ENCODE measurements at regions not wholly inside any gene's neighbourhood (a gene's known extent, or its start where the extent isn't known, plus 50 kb on each side); places are given as distances from the start of the nearest gene placed in this dataset.

DNA sequence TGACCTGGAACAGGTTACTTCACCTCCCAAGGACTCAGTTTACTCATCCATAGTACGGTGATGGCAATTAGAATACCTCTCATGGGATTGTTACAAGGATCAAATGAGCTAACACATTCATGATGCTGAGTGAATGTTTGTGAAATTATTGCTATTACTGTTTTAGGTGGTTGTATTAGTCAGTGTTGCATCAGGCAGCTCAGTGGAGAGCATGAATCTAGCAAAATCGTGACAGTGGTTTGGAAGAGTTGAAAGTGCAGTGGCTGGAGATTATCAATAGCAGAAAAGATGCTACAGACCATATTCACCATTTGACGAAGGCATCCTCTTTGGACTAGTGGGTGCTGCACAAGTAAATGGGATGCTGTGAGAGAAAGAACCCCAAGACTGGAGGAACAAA, 50.4 kb upstream of the CTNNBL1 start:
- DNase-seq (ENCODE audit: extremely low read depth, low read depth, low spot score), result no peak

DNA sequence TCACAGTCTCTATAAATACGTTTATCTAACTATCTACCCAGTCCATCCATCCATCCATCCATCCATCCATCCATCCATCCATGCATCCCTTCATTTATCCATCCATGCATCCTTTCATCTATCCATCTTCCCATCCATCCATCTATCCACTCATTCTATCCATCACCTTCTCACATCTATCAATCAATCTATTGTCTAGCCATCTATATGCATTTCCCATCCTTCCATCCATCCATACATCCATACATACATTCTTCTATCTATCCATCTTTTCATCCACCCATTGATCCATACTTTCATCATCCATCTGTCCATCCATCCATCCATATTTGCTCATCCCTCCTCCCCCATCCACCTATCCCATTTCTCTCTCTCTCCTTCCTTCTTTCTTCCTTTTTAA, 51.6 kb upstream of the CTNNBL1 start:
- DNase-seq (ENCODE audit: extremely low read depth, low read depth, low spot score), result no peak

DNA sequence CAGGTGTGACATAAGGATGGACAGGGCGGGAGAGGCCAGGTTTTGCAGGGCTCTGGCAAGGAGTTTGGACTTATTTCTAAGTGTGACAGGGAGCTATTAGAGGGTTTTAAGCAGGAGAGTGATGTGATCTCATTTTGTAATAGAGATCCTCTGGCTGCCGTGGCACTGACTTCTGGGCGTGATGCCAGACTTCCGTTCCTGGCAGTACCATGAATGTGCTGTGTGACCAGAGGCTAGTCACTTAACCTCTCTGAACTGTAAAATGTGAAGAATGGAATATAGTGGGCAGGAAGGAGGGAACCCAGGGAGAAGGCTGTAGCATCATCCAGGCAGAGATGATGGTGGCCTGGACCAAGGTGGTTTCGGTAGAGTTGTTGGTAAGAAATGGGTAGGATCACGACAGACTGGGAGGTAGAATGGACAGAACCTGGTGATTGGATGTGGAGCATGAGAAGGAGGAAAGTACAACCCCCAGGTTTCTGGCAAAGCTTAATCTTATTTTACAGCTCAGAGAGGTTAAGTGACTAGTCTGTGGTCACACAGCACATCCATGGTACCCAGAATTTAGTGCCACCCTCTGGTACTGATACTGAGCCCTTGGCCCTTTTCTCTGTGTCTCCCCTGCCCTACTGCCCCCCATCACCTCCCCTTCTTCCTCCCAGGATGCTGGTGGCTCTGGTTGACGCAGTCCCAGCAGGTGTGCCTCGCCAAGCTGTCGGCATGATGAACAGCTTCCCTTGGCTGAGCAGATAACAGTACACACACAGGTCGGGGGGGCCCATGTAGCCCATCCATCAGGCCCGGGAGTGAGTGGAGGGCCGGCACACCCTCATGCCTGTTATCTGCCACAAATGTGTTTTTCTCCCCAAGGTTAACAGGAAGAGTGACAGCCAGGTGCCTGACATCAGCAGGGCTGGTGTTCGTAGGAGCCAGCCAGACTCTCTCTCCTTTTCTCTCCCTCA, 52.9 kb upstream of the CTNNBL1 start:
- no peak for DNase-seq (ENCODE audit: extremely low read depth, low read depth, low spot score)

- DNase-seq (ENCODE audit: extremely low read depth, low read depth, low spot score), result no peak
Observed at GRCh38 chr20:37638527-37638926, 55.3 kb upstream of the CTNNBL1 start.

DNA sequence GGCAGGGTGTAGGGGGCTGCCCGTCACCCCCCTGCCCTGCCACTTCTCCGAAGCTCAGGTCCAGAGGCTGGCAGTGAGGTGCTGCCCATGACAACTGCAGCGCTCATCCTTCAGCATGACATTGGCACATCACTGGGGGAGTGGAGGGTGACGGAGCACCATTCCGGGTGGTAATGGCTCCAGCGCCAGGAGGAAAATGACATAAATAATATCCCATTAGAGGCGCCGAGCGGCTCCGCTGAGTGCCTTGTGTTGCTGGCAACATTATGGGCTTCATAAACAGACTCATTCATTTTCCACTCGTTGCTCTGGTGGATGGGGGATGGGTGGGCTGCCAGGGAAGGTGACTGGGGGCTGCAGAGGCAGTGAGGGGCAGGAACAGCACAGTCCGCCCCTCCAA, 56.9 kb upstream of the CTNNBL1 start:
- no peak for DNase-seq (ENCODE audit: extremely low read depth, low read depth, low spot score)

- no peak for DNase-seq (ENCODE audit: extremely low read depth, low read depth, low spot score)
Observed at GRCh38 chr20:37636212-37636975, 57.4 kb upstream of the CTNNBL1 start.

- no peak for DNase-seq (ENCODE audit: extremely low read depth, low read depth, low spot score)
Observed at GRCh38 chr20:37630993-37631392, 62.8 kb upstream of the CTNNBL1 start.

GRCh38 chr20:37630166-37630565, 63.7 kb upstream of the CTNNBL1 start:
- DNase-seq (ENCODE audit: extremely low read depth, low read depth, low spot score), result no peak

GRCh38 chr20:37627767-37628130, 66.1 kb upstream of the CTNNBL1 start:
- no peak for DNase-seq (ENCODE audit: extremely low read depth, low read depth, low spot score)

GRCh38 chr20:37627060-37627766, 66.6 kb upstream of the CTNNBL1 start:
- DNase-seq (ENCODE audit: extremely low read depth, low read depth, low spot score), result no peak

DNA sequence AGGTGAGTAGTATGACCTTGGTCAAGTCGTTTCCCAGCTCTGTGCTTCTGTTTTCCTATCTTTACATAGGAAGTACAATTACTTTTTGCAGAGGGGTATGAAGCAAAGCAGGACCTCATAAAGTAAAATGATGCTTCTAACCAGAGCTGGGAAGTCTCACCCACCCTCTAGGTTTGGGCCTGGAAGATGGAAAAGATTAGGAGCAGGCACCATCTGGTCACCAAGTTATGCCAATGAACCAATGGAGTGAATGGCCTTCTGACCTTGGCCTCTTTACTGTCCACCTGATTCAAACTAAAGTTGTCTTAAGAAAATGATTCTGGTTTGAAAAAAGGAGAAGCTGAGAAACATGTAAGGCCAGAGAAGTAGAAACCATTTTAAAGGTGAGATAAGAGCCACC, 68.9 kb upstream of the CTNNBL1 start:
- no peak for DNase-seq (ENCODE audit: extremely low read depth, low read depth, low spot score)

- DNase-seq (ENCODE audit: extremely low read depth, low read depth, low spot score), result no peak
Observed at GRCh38 chr20:37622728-37623127, 71.1 kb upstream of the CTNNBL1 start.

- DNase-seq (ENCODE audit: extremely low read depth, low read depth, low spot score), result no peak
Observed at GRCh38 chr20:37619496-37619895, 74.3 kb upstream of the CTNNBL1 start.

DNA sequence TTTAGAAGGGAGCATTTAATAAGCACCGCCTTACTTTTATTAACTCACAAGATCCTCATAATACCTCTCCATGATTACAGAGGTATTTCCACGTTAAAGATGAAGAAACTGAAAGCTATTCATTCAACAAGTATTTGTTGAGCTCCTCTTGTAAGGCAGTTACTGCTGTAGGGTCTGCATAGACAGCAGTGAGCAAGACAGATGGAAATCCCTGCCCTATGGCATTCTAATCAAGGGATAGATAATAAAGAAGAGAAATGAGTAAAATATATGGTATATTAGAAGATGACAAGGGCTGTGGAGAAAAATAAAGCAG, 77.8 kb upstream of the CTNNBL1 start:
- DNase-seq (ENCODE audit: extremely low read depth, low read depth, low spot score), result no peak

GRCh38 chr20:37615340-37616109, 78.3 kb upstream of the CTNNBL1 start:
- DNase-seq (ENCODE audit: extremely low read depth, low read depth, low spot score), result peak; percentile 23

GRCh38 chr20:37611852-37612251, 82.0 kb upstream of the CTNNBL1 start:
- DNase-seq (ENCODE audit: extremely low read depth, low read depth, low spot score), result no peak

DNA sequence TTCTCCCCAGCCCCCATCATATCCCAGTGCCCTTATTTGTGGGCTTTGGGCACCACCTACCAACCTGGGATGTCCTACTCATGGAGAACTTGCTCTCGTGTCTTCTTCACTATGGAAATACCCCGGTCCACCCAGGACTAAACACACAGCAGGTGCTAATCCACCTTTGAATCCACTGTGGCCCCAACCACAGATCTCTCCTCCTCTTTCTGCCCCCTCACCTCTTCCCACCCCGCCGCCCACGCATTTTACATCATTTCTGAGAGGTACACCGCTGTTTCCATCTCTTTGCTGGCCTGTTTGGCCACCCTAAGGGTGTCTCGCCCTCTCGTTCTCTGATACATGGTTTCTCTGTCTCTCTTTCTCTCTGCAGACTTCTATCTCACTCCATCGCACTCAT, 82.5 kb upstream of the CTNNBL1 start:
- DNase-seq (ENCODE audit: extremely low read depth, low read depth, low spot score), result no peak

GRCh38 chr20:37610203-37610798, 82.6 kb upstream of the BLCAP start:
- no peak for DNase-seq (ENCODE audit: extremely low read depth, low read depth, low spot score)

DNA sequence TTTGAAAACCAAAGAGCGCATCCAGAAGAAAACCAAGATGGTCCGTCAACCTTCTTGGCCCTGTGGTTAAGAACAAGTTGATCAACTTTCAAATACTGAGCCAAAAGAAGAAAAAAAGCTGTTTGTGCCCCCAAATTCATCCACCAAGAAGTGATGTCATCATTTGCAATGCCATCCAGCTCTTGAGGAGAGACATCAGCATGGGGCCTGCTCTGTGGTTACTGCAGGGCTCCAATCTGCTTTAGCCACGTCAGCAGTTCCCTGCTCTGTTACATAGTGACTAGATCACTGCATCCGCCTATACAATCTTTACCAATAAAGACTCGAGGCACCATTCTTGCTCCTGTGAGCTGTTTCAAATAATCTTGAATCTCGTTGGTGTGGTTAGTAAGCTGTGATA, 75.0 kb upstream of the BLCAP start:
- DNase-seq (ENCODE audit: extremely low read depth, low read depth, low spot score), result no peak

DNA sequence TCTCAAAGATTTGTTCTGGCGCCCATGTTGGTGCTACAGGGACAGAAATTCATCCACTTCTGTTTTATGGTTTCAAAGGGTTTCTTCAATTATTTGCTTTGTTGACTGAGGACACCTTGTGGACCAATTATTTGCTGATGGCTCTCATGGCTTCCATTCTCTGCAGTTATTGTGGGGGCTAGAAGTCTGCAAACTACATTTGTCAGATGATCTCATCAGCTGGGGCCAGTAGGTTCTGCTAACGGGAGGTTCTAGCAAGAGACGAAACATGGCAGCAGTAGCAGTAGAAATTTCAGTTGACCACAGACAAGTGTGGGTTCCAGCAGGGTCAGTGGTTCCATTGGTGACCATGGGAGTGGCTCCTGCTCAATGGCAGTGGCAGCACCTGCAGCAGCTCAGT, 72.8 kb upstream of the BLCAP start:
- no peak for DNase-seq (ENCODE audit: extremely low read depth, low read depth, low spot score)

Measured in glomerular endothelial cell (primary cell).